Breast epithelium (tissue), 4 donors: ENCODE measurements at regions not wholly inside any gene's neighbourhood (a gene's known extent, or its start where the extent isn't known, plus 50 kb on each side); places are given as distances from the start of the nearest gene placed in this dataset.

Experiments
- DNase-seq, 2 donors: peaks; one replicate each; pipeline ENCODE4 v3.0.0-alpha.2; 2019; ENCODE audit warnings: low spot score in 2 of 2
- H3K27ac ChIP-seq, 2 donors: fragments of 200-600 bp; sonication (generic) in 1 of 2; one replicate each; pipeline ENCODE4 v1.5.1; 2016 to 2019; ENCODE audit warnings: mild to moderate bottlenecking in 1 of 2
- H3K27me3 ChIP-seq, 2 donors: fragments of 200-600 bp; sonication (generic) in 1 of 2; one replicate each; pipeline versions ENCODE4 v1.5.1 to v1.6.0; 2017 to 2019; ENCODE audit warnings: control low read depth in 1 of 2, mild to moderate bottlenecking in 1 of 2
- H3K36me3 ChIP-seq: fragments of 200-600 bp; one replicate; pipeline ENCODE4 v1.5.1; 2019
- H3K4me1 ChIP-seq, 2 donors: fragments of 200-600 bp; sonication (generic); one replicate each; pipeline ENCODE4 v1.5.1; 2016 to 2019; ENCODE audit warnings: control low read depth in 1 of 2
- H3K4me3 ChIP-seq, 3 donors: fragments of 200-600 bp; sonication (generic); 1 replicate in 2 of 3; 2 replicates in 1 of 3; pipeline ENCODE4 v1.5.1; 2016 to 2019; ENCODE audit warnings: mild to moderate bottlenecking in 3 of 3, moderate library complexity in 2 of 3
- H3K9me3 ChIP-seq, 2 donors: fragments of 200-600 bp; sonication (generic) in 1 of 2; one replicate each; pipeline ENCODE4 v1.5.1; 2016 to 2019; ENCODE audit warnings: control low read depth in 1 of 2
- POLR2A ChIP-seq: fragments of 450-650 bp; IDR thresholded peaks from one replicate; pipeline ENCODE4 v1.6.1; 2016; ENCODE audit warnings: antibody characterized with exemption, mild to moderate bottlenecking, moderate library complexity
- POLR2AphosphoS5 ChIP-seq, 3 donors: sonication (generic); formaldehyde crosslinking; IDR thresholded peaks; one replicate each; pipeline ENCODE4 v1.6.1; 2017; ENCODE audit warnings: antibody characterized with exemption in 3 of 3
- intact Hi-C: fragments of 100-400 bp; cut with DNase I; formaldehyde crosslinking; loops from one replicate; pipeline ENCODE4 v1.15.1; 2023; ENCODE audit warnings: low total_unique reads
- TF ChIP-seq, protein P1 (sequence below), 3 donors: fragments of 450-650 bp; IDR thresholded peaks; one replicate each; pipeline ENCODE4 v1.5.1; 2016 to 2017; ENCODE audit warnings: antibody characterized with exemption in 3 of 3, mild to moderate bottlenecking in 3 of 3, moderate library complexity in 3 of 3

GRCh38 chr17:43330876-43331639, 67.7 kb upstream of the ARL4D start:
- Histone ChIP-seq H3K27me3 (no peaks in the 10 kb centered on the region), H3K36me3 (no peaks in the 10 kb centered on the region), H3K27ac (no peak overlapping the region), H3K9me3 (no peaks in the 10 kb centered on the region), H3K4me1 (peaks cover 0 to 8% of the 10 kb centered on the region in 2 donors), H3K4me3 (no peak overlapping the region)
- no peak for DNase-seq
- intact Hi-C loops: loop anchor here (10.0 kb wide), 1 partner anchor 486 kb away; the partner anchor contains the start of gene AOC2
- TF ChIP-seq POLR2AphosphoS5 (IDR thresholded peaks at IDR 0.05): no peak
- no peak for TF ChIP-seq POLR2A
- TF ChIP-seq, protein P1, sequence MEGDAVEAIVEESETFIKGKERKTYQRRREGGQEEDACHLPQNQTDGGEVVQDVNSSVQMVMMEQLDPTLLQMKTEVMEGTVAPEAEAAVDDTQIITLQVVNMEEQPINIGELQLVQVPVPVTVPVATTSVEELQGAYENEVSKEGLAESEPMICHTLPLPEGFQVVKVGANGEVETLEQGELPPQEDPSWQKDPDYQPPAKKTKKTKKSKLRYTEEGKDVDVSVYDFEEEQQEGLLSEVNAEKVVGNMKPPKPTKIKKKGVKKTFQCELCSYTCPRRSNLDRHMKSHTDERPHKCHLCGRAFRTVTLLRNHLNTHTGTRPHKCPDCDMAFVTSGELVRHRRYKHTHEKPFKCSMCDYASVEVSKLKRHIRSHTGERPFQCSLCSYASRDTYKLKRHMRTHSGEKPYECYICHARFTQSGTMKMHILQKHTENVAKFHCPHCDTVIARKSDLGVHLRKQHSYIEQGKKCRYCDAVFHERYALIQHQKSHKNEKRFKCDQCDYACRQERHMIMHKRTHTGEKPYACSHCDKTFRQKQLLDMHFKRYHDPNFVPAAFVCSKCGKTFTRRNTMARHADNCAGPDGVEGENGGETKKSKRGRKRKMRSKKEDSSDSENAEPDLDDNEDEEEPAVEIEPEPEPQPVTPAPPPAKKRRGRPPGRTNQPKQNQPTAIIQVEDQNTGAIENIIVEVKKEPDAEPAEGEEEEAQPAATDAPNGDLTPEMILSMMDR (IDR thresholded peaks at IDR 0.05): no peak

DNA sequence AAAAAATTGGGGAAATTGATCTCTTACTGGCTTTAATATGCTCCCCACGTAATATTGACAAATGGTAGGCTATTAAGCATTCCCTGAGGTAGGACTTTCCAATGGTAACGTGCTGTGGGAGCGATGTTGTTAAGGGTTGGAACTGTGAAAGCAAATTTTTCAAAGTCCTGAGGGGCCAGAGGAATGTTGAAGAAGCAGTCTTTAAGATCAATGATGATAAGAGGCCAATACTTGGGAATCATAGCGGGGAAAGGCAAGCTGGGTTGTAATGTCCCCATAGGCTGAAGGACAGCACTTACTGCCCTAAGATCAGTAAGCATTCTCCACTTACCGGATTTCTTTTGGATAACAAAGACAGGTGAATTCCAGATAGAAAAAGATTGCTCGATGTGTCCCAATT, 69.6 kb upstream of the ARL4D start:
- Histone ChIP-seq H3K4me1 (peaks cover 0 to 4% of the 10 kb centered on the region in 2 donors), H3K4me3 (no peak overlapping the region), H3K27ac (no peak overlapping the region), H3K9me3 (no peaks in the 10 kb centered on the region), H3K27me3 (no peaks in the 10 kb centered on the region), H3K36me3 (no peaks in the 10 kb centered on the region)
- TF ChIP-seq POLR2A: no peak
- TF ChIP-seq POLR2AphosphoS5 (IDR thresholded peaks at IDR 0.05): no peak
- TF ChIP-seq, protein P1 (IDR thresholded peaks at IDR 0.05): no peak
- intact Hi-C loops: no loop called here
- DNase-seq: no peak

DNA sequence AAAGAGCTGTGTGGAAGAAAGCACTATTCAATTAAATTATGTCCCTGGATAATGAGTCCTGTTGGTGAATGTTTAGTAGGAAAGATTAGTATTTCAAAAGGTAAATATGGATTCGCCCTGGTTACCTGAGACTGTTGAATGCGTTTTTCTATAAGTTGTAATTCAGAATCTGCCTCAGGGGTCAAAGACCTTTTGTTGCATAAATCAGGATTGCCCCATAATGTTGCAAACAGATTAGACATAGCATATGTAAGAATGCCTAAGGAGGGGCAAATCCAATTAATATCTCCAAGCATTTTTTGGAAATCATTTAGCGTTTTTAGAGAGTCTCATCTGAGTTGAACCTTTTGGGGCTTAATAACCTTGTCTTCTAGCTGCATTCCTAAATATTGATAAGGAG, 70.1 kb upstream of the ARL4D start:
- DNase-seq: no peak
- Histone ChIP-seq H3K27me3 (no peaks in the 10 kb centered on the region), H3K4me3 (no peak overlapping the region), H3K27ac (no peak overlapping the region), H3K36me3 (no peaks in the 10 kb centered on the region), H3K9me3 (no peaks in the 10 kb centered on the region), H3K4me1 (no peaks in the 10 kb centered on the region)
- intact Hi-C loops: no loop called here
- no peak for TF ChIP-seq POLR2A
- TF ChIP-seq, protein P1 (IDR thresholded peaks at IDR 0.05): no peak
- TF ChIP-seq POLR2AphosphoS5 (IDR thresholded peaks at IDR 0.05): no peak

DNA sequence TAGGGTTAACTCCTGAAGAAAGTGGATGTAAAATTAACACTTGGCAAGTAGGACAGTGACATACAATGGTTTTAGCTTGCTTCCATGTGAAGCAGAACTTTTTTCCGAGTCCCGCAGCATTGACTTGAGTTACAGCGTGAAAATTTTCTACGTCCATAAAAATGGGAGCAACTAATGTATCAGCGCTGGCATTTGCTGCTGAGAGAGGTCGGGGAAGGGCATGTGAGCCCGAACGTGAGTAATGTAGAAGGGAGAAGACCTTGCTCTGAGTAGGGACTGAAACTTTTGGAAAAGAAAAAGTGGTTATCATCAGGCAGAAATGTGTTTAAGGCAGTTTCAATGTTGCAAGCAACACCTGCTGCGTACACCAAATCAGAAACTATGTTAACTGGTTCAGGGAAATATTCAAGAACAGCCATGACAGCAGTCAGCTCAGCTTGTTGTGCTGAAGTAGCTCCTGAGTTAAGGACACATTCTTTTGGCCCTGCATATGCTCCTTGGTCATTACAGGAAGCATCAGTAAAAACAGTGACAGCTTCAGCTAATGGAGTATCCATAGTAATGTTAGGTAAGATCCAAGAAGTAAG, 70.9 kb upstream of the ARL4D start:
- DNase-seq: no peak
- intact Hi-C loops: no loop called here
- no peaks in the 10 kb centered on the region for H3K9me3 ChIP-seq
- no peaks in the 10 kb centered on the region for H3K27me3 ChIP-seq
- H3K36me3 ChIP-seq: no peaks in the 10 kb centered on the region
- no peak overlapping the region for H3K27ac ChIP-seq
- no peak overlapping the region for H3K4me3 ChIP-seq
- TF ChIP-seq, protein P1 (IDR thresholded peaks at IDR 0.05): no peak
- TF ChIP-seq POLR2AphosphoS5 (IDR thresholded peaks at IDR 0.05) (no peak), POLR2A (no peak)
- H3K4me1 ChIP-seq: no peaks in the 10 kb centered on the region

DNA sequence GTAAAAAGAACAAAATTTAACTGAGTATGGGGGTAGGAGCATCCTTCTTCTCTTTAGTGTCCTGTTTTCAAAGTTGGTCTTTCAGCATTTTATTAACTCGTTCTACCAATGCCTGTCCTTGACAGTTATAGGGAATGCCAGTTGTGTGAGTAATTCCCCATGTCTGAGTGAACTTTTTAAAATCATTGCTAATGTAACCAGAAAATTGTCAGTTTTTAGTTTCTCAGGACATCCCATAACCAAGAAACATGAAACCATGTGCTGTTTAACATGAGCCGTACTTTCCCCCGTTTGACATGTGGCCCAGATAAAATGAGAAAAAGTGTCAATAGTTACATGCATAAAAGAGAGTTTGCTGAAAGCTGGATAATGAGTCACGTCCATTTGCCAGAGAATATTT, 71.4 kb upstream of the ARL4D start:
- Histone ChIP-seq H3K36me3 (no peaks in the 10 kb centered on the region), H3K27me3 (no peaks in the 10 kb centered on the region), H3K9me3 (no peaks in the 10 kb centered on the region), H3K4me1 (no peaks in the 10 kb centered on the region), H3K27ac (no peak overlapping the region), H3K4me3 (no peak overlapping the region)
- intact Hi-C loops: no loop called here
- TF ChIP-seq POLR2A (no peak), POLR2AphosphoS5 (IDR thresholded peaks at IDR 0.05) (no peak)
- TF ChIP-seq, protein P1 (IDR thresholded peaks at IDR 0.05): no peak
- DNase-seq: no peak
